ENCODE measurements at regions not wholly inside any gene's neighbourhood (a gene's known extent, or its start where the extent isn't known, plus 50 kb on each side); places are given as distances from the start of the nearest gene placed in this dataset.
"Not testable (repeated sequence)": the region's sequence is repeated elsewhere in the genome, so short reads cannot be mapped to it uniquely, and the experiment has no call there.

- no peaks in the 10 kb centered on the region for H3K79me2 ChIP-seq (ENCODE audit: insufficient read depth, low read depth)
- no peak overlapping the region for H2AFZ ChIP-seq (ENCODE audit: low read depth)
- H3K27ac ChIP-seq: no peak overlapping the region
- H3K4me3 ChIP-seq (IDR thresholded peaks at IDR 0.05; ENCODE audit: insufficient read depth, low read depth, low read length): no peak overlapping the region
- H3K27me3 ChIP-seq (ENCODE audit: insufficient read depth, low read depth): no peaks in the 10 kb centered on the region
- H3K9ac ChIP-seq: no peak overlapping the region
- H3K36me3 ChIP-seq (ENCODE audit: insufficient read depth): no peaks in the 10 kb centered on the region
- no peaks in the 10 kb centered on the region for H4K20me1 ChIP-seq (ENCODE audit: insufficient read depth)
- no peaks in the 10 kb centered on the region for H3K4me1 ChIP-seq (ENCODE audit: low read depth, poor library complexity, severe bottlenecking)
- no peak overlapping the region for H3K4me2 ChIP-seq
- no peak for TF ChIP-seq CTCF (conservative IDR thresholded peaks at IDR 0.05; ENCODE audit: low read depth, low read length)
Observed at GRCh38 chr2:8144131-8144631, 537.7 kb upstream of the ID2 start.

GRCh38 chr2:8144785-8145184 lies 537.1 kb upstream of the ID2 start:
- no peaks in the 10 kb centered on the region for H3K36me3 ChIP-seq (ENCODE audit: insufficient read depth)
- H3K79me2 ChIP-seq (ENCODE audit: insufficient read depth, low read depth): no peaks in the 10 kb centered on the region
- TF ChIP-seq CTCF (conservative IDR thresholded peaks at IDR 0.05; ENCODE audit: low read depth, low read length): no peak
- H4K20me1 ChIP-seq (ENCODE audit: insufficient read depth): no peaks in the 10 kb centered on the region
- no peak overlapping the region for H2AFZ ChIP-seq (ENCODE audit: low read depth)
- no peak overlapping the region for H3K27ac ChIP-seq
- H3K27me3 ChIP-seq (ENCODE audit: insufficient read depth, low read depth): no peaks in the 10 kb centered on the region
- H3K4me2 ChIP-seq: no peak overlapping the region
- no peak overlapping the region for H3K4me3 ChIP-seq (IDR thresholded peaks at IDR 0.05; ENCODE audit: insufficient read depth, low read depth, low read length)
- H3K4me1 ChIP-seq (ENCODE audit: low read depth, poor library complexity, severe bottlenecking): no peaks in the 10 kb centered on the region
- no peak overlapping the region for H3K9ac ChIP-seq

GRCh38 chr2:8145375-8145774 lies 536.5 kb upstream of the ID2 start:
- not testable (repeated sequence) for H3K9ac ChIP-seq; H3K27ac ChIP-seq; H4K20me1 ChIP-seq (ENCODE audit: insufficient read depth); H2AFZ ChIP-seq (ENCODE audit: low read depth); H3K36me3 ChIP-seq (ENCODE audit: insufficient read depth); H3K79me2 ChIP-seq (ENCODE audit: insufficient read depth, low read depth); H3K4me3 ChIP-seq (IDR thresholded peaks at IDR 0.05; ENCODE audit: insufficient read depth, low read depth, low read length); H3K4me2 ChIP-seq; H3K4me1 ChIP-seq (ENCODE audit: low read depth, poor library complexity, severe bottlenecking); H3K27me3 ChIP-seq (ENCODE audit: insufficient read depth, low read depth)

- H3K4me2 ChIP-seq: no peak overlapping the region
- no peak overlapping the region for H2AFZ ChIP-seq (ENCODE audit: low read depth)
- no peak overlapping the region for H3K27ac ChIP-seq
Observed at GRCh38 chr2:8146132-8147005, 535.5 kb upstream of the ID2 start.

More at GRCh38 chr2:8146132-8147005, 535.5 kb upstream of the ID2 start:
- Histone ChIP-seq H3K4me1 (ENCODE audit: low read depth, poor library complexity, severe bottlenecking) (no peaks in the 10 kb centered on the region), H4K20me1 (ENCODE audit: insufficient read depth) (no peaks in the 10 kb centered on the region), H3K79me2 (ENCODE audit: insufficient read depth, low read depth) (no peaks in the 10 kb centered on the region), H3K27me3 (ENCODE audit: insufficient read depth, low read depth) (no peaks in the 10 kb centered on the region), H3K9ac (no peak overlapping the region), H3K4me3 (IDR thresholded peaks at IDR 0.05; ENCODE audit: insufficient read depth, low read depth, low read length) (no peak overlapping the region), H3K36me3 (ENCODE audit: insufficient read depth) (no peaks in the 10 kb centered on the region)
- no peak for TF ChIP-seq CTCF (conservative IDR thresholded peaks at IDR 0.05; ENCODE audit: low read depth, low read length)

Measured in KMS-11 (cell line).